ENCODE measurements at regions not wholly inside any gene's neighbourhood (a gene's known extent, or its start where the extent isn't known, plus 50 kb on each side); places are given as distances from the start of the nearest gene placed in this dataset.

DNA sequence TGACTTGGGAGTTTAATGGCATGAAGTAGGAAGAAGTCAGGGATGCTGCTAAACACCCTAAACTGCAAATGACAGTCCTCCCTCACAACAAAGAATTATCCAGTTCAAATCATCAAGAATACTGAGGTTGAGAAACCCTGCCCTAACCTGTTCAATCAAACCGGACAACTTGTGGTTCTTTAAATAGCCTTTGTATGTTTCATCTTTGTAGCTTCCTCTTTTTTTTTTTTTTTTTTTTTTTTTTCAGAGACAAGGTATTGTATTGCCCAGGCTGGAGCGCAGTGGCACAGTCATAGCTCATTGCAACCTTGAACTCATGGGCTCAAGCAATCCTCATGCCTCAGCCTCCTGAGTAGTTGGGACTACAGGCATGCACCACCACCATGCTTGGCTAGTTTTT is 52.5 kb upstream of the TTC29 start:
- DNase-seq (ENCODE audit: low spot score): no peak

DNA sequence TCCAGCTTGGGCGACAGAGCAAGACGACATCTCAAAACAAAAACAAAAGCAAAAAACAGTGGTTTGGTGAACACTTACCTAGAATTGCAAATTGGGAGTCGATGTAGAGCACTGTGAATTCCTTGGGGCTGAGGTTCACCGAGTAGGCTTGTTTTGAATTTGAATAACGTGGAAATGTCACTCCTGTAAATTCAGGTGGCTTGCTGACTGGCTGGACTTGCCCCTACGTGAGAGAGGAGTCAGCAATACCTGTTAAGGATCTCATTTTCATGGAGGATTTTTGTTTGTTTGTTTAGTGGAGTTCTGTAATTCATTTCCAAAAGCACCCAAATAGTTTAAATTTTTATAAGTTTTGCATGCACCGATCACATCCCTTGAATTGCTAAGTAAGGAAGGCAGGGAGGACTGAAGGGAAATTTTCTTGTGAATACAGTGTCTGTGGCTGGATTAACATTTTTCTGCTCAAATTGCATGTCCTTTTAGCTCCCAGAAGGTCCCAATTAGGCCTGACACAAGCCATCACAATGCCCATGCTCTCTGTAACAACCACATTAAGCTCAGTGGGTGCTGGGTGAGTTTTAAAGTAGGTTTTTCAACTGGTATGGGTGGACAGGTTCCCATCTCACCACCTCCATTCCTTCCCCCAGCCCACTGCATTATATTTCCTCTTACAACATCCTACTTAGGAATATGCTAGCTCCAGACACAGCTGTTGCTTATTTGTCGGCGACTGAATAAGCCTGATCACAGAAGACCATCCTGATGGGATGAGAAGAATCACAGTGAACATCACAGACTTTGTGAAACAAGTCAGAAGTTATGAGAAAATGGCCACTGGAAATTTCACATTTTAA is 58.5 kb upstream of the TTC29 start:
- no peak for DNase-seq (ENCODE audit: low spot score)

DNA sequence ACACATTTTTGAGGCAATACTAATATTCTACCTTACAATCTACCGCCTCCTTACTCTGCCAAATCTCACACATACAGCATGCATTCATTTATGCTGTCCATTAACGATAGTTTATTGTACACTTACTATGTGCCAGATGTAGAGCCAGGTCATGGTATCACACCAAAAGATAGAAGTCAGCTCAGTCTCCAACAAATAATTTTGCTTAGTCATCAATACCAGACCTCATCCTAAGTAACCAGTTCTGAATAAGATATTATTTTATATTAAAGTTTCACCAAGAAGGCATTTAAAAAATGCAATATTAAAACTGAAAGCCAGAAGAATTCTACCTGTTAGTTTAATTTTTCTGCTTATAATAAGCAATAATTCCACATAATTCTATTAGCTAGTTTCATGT is 60.6 kb upstream of the TTC29 start:
- no peak for DNase-seq (ENCODE audit: low spot score)

DNA sequence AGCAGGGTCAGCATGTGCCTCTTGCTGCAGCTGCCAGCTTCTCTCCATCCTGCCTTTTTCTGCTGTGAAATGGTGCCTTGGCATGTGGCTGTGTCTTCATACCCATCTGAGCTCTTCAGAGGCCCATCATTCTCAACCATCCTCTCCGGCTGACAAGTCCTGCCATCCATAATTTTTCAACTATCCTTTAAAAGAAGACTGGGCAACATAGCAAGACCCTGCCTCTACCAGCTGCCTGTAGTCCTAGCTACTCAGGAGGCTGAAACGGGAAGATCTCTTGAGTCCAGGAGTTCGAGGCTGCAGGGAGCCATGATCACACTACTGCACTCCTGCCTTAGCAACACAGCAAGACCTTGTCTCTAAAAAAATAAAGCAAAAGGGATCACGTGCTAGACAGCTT is 64.2 kb upstream of the TTC29 start:
- DNase-seq (ENCODE audit: low spot score): no peak

DNA sequence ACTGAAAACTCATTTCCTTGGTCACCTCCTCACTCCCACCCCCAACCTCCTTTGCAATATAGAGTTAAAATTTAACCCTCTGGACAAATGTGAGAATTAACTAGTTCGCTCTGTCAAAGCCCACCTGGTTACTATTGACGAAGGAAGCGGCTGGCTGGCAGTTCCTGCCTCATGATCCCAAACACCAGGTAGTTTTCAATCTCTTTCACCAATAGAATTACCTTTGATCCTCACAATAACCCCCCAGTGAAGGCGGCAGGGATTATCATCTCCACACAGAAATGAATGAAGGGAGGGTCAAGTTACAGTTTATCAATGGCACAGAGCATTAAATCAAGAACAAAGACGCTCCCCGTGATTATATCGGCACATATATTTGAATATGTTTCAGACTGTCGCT is 65.7 kb upstream of the TTC29 start:
- no peak for DNase-seq (ENCODE audit: low spot score)

DNA sequence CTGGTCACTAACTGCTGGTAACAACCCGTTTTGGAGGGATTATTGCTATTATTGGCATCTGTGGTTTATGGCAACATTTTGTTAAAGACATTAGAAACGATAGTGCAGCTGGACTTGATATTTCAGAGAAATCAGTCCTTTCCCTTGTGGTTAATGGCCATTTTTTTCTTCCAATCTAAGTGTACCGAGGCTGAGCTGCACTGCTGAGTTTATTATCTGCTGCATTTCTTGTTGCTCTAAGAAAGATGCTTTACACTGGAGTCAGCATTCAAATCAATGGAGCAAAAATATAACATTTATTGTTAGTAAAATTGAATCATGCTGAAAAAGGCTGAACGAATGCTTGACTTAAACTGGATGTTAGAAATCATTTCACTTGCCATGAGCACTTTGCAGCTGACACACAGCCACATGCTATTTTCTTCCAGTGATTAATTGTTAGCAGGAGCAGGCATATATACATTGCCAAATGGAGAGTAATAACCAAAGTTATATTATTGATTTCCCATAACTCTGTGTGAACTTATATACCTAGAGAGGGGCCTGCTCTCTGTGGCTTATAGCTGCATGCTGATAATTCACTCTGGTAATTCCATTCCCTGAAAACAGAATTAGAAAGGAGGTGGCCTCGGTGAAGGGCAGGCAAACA is 66.5 kb upstream of the TTC29 start:
- DNase-seq (ENCODE audit: low spot score): no peak

DNA sequence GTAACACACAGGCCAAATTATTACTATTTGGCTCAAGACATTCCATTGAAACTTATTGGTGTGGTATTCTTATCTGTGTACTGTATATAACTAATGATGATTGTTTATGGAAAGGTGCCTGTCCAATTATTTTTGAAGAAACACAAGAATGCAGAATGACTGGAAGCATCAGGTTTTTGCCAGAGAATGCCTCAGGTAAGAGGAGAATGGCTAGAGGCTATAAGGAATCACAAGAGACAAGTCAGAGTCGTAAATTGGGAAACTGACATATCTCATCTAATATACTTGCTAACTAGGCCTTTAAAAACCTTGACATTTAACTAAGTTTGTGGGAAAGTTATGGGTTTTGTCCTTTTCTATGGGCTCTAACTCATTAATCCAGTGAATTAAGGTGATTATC is 69.3 kb upstream of the TTC29 start:
- no peak for DNase-seq (ENCODE audit: low spot score)

DNA sequence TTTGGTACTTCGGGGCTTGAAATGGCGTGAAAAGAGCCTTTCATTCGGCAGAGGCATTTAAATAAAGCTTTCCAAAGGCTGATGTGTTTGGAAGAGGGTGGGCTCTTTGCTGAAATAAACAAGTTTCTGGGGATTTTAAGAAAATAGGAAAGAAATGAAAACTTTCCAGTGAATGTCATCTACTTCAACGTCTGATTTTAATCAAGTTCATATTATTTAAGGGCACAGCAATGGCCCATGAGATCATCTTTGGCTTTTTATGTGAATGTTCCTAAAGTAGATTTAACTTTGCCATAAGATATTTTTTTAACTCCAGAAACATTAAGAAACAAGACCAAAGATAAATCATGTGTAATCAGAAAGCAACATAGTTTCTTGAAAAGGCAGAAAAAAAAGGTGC is 69.8 kb upstream of the TTC29 start:
- DNase-seq (ENCODE audit: low spot score): no peak

DNA sequence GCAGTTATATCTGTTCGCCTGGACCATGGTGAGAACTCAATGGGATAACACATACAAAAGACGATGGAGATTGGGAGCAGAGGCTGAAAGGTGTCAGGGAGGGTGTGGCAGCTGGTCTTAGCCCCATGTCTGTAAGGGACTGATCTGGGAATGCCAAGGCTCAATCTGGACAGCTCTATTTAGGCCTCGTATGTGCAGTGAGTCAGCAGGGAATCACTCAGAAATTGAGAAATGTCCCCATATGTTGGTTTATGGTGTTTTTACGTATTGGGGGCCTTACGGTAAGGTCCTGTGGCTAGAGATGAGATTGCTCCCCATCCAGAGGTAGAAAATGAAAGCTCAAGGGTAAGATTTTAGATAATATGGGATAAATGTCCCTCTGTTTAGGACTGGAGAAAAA is 71.4 kb upstream of the TTC29 start:
- DNase-seq (ENCODE audit: low spot score): no peak

DNA sequence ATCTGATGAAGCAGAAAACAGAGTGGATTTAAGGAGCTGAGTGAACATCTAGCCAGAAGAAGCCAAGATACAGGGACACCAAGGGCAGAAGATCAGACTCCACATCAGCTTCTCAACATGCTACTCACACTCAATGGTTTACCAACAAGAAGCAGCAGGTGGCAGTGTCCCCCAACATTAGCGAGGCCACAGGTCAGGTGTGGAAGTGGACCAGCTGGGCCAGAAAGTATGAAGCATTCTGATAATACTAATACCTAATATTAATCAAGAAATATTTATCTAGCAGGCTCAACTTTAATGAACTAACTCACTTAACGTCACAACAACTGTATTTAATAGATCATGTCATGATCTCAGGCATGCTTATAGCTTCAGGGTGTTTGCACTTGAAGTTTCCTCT is 73.4 kb upstream of the TTC29 start:
- peak; percentile 71 for DNase-seq (ENCODE audit: low spot score)

DNA sequence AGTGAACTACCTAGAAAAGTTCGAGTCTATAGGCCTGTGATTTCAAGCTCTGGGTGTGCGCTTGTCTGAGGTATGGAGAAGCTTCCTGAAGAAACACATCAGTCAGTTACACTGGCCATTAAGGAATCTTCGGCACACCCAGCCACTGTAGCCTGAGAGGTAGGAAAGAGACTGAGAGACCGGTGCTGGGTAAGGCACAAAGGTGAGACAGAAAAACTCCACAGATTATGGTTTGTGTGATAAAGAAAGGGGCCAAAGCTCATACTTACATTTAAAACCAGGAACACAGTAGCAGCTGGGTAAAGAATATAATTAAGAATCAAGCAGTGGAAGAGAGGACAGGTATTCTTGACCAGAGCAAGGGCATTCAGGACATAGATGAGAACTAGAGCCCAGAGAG is 74.8 kb upstream of the TTC29 start:
- no peak for DNase-seq (ENCODE audit: low spot score)

DNA sequence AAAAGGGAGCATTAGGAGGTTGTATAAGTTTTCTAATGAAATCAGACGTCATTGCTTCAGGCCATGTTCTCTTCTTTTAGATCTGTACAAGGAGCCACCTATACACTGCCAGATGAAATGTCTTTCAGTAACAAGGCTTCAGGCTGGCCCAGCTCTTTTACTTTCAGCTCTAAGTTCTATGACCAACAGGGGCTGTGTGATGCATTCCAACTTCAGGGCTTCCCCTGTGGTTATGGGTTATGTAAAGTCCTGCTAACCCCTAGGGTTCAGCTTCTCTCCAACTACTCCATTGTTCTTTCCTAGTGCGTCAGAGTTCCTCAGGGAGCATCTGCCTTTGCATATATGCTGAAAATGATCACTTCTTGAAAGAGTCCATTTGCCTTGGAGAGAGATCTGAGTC is 79.4 kb upstream of the TTC29 start:
- no peak for DNase-seq (ENCODE audit: low spot score)

DNA sequence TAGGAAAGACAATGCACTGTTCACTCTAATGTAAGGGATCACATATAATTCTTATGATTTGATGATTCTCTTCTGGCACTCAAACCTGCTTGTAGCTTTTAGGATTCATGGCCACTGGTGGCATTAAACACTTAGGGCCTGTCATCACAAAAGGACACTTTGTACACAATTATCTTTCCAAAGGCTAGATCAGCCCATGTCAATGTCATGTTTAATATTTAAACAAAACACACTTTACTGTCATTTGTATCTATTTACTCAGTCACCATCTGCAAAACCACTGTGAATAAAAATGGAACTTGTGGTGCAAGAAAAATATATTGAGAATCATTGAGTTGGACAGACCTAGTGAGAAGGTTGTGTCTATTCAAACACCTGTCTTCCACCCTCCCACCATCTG is 83.6 kb upstream of the TTC29 start:
- DNase-seq (ENCODE audit: low spot score): no peak

DNA sequence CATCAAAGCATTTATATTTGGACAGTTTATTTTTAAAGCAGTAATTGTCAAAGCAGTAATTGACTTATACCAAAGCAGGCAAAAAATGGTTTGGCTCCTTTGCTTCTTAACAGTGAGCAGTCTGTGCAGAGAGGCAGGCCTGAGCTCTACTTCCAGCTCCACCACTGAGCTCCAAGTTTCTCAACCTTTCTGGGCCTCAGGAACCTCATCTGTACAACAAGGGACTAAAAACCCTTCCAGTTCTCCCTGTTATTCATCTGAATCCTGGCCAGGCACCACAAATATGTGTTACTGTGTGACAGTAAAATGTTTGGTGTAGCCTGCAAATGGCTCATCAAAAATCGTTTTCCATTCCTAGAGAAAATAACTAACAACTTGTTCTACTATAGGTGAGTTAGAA is 88.7 kb upstream of the TTC29 start:
- DNase-seq (ENCODE audit: low spot score): peak; percentile 36

DNA sequence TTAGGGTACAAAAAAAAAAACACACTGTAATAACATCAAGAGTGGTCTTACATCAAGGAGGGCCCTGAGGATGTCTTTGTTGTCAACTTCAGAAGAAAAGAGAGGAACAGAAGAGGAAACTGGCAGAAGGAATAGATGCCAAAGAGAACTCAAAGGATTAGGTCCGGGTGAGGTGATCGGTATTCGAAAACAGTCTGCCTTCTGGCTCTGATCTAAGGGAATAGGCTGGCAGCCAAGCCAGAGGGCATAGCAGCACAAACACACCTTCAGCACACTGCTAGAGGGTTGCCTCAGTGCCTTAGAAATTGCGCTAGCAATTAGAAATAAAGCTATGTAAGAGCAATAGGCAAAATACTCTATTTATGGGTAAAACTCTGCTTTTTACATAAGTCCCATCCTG is 91.4 kb upstream of the TTC29 start:
- DNase-seq (ENCODE audit: low spot score): no peak

DNA sequence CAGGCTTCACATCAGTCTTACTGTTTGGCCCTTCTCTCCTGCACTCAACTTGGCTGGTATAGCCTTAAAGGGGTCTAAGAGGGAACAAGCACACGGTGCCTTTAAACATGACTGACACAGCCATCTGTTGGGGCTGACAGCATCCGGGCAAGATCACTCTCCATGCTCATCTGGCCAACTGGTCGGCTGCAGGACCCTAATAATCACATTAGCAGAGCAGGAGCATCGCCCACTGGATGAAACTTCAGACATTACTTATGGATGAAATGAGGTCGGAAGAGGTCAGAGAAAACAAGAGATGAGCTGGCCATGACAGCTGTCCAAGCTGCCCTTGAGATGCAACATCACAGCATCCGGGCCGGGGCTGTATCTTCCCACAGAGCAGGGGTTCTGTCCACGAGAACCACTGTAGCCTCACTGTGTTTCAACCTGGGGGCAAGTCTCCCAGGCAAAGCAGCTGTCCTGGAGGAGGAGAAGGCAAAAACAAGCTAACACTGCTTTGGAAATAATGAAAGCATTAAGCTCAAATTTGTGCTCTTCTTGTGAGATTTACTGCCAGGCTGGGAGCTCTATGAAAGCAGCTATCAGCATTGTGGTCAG is 94.4 kb upstream of the TTC29 start:
- DNase-seq (ENCODE audit: low spot score): no peak

DNA sequence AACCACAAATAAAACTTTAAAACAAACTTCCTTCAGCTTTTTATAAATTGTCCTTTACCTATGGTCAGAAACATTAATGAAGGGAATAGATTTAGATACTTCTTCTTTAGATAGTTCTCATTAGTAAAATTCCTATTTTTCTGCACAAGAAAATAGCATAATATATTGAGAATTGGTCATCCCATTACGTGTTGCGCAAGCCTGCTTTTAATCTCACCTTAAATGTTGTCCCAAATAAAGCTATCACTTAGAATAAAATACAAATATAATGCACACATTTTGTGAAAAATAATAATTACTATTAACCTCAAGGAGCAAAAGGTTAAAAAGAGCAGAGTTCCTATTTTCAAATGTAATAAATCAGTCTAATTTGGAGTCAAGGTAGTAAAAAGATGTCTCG is 95.2 kb upstream of the TTC29 start:
- no peak for DNase-seq (ENCODE audit: low spot score)

DNA sequence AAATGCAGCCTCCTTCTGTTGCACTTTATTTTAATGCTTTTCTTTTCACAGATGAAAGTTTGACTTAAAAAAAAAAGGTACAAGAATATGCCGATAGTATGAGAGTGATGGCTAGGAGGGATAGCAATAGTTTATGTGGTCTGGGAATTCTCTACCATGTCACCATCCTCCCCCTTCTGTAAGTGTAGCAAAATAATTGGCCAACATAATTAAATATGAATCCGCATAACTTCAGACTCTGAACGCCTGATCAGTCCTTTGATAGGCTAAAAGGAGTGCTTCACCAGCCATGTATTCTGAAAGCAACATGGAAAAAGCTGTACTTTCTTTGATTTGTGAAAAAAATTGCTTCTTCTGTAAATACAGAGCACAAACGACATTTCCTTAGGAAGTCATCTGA is 95.7 kb upstream of the TTC29 start:
- no peak for DNase-seq (ENCODE audit: low spot score)

DNA sequence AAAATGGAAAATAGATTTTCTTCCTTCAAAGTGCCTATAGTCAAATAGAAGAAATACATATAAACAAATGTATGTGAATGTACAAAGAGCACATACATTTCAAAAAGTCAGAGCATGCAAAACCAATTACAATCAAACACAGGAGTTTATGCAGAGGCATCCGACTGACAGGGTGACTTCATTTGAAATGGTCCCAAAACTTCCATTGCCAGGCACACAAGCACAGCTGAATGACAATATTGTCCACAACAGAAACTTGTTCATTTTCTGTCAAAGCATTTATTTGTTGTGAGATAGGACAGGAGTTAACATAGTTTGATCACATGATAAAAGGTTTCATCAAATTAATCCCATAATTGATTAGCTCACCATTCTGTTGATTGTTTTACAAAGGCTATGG is 96.4 kb upstream of the TTC29 start:
- no peak for DNase-seq (ENCODE audit: low spot score)

DNA sequence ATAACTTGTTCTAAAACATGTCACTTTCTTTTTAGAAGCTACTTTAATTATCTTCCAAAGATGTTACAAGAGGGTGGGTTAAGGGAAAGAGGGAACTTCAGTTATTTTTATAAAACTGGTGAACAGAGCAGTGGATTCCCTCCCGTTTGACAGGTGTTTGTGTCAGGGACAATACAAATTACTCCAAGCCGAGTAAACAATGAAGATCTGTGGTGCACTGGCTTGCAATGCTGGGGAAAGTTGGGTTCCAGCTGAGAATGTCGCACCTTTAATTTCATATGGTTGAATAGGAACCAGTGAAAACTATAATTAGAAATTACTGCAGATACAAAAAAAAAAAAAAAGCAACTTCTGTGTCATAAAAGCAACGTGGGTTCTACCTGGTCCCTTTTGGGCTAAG is 98.6 kb upstream of the TTC29 start:
- no peak for DNase-seq (ENCODE audit: low spot score)

DNA sequence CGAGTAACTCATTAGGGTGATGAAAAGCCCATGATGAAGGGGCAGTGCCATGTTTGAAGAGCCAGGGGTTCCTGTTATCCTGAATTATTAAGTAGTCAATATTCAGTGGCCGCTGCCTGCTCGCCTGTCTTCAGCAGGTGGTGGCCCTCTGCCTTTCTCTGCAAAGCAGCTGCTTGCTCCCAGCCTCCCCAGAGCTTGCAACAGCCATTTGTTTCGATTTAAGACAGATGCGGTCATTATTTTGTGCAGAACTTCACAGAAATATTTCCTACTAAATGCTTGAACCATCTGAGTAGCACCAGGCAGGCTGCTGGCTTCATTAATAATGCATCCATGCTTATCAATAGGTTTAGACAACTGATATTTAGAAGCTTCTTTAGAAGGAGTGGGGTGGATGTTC is 104.3 kb upstream of the TTC29 start:
- DNase-seq (ENCODE audit: low spot score): peak; percentile 9

DNA sequence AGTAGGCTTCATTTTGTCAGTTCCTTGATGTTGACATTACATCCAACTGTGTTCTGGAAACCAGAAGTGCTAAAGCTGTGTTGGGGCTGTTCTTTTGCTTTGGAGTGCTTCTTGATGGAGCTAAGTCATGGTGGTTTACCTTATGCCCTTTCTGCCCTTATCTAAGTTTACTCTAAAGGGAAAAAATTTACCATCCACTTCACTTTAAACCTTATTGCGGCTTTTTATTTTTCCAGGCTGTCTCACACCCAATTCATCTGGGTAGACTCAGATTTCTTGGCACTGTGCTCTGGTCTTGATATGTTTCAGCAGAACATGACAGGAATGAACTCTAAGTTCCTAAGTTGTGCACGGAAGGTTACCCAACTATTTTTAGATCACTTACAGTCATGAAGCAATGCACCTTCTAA is 104.7 kb upstream of the TTC29 start:
- DNase-seq (ENCODE audit: low spot score): peak; percentile 3

DNA sequence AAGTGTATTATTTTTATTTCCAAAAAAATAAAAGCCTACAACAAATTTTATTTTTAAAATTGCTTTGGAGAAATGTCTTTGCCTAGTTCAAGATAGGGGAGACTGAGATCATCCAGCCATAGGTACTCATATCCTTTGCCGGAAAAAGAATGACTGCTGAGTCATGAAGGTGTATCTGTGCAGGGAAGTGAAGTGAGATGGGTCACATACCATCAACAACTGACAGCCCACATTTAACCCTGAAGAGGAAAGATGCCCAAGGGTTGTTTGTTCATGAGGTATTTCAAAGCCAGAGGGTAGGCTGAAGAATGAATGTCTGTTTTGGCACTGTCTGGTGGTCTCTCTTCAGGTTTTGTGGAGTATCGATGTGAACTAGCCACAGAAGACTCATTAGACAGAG is 106.7 kb upstream of the TTC29 start:
- DNase-seq (ENCODE audit: low spot score): no peak

All from GM03348 (cell line).